ENCODE measurements at regions not wholly inside any gene's neighbourhood (a gene's known extent, or its start where the extent isn't known, plus 50 kb on each side); places are given as distances from the start of the nearest gene placed in this dataset.
A peak's percentile ranks its signal among the peaks of the same experiment; 100 is the strongest.
"Not testable (repeated sequence)": the region's sequence is repeated elsewhere in the genome, so short reads cannot be mapped to it uniquely, and the experiment has no call there.

- no peak for DNase-seq
These were observed 266.2 kb upstream of the RNF32 start for GRCh38 chr7:156374335-156374734.

GRCh38 chr7:156369929-156370328 is 270.6 kb upstream of the RNF32 start:
- not testable (repeated sequence) for DNase-seq

GRCh38 chr7:156368053-156368843 is 272.3 kb upstream of the RNF32 start:
- no peak for DNase-seq

- DNase-seq, result no peak
These were observed 276.8 kb upstream of the RNF32 start for GRCh38 chr7:156363751-156364150.

- DNase-seq, result no peak
These were observed 279.7 kb upstream of the RNF32 start for GRCh38 chr7:156360835-156361234.

GRCh38 chr7:156356551-156356950 is 284.0 kb upstream of the RNF32 start:
- DNase-seq, result peak; percentile 63

GRCh38 chr7:156353352-156353751 is 287.2 kb upstream of the RNF32 start:
- DNase-seq, result no peak

- not testable (repeated sequence) for DNase-seq
These were observed 292.8 kb upstream of the RNF32 start for GRCh38 chr7:156347703-156348248.

GRCh38 chr7:156347132-156347531 is 293.4 kb upstream of the RNF32 start:
- no peak for DNase-seq

- DNase-seq, result no peak
These were observed 296.0 kb upstream of the RNF32 start for GRCh38 chr7:156344595-156344994.

GRCh38 chr7:156334636-156335035 is 305.9 kb upstream of the RNF32 start:
- no peak for DNase-seq

- DNase-seq, result no peak
These were observed 312.7 kb upstream of the RNF32 start for GRCh38 chr7:156327916-156328315.

- DNase-seq, result no peak
These were observed 313.1 kb upstream of the RNF32 start for GRCh38 chr7:156327474-156327873.

GRCh38 chr7:156324201-156324600 is 316.4 kb upstream of the RNF32 start:
- no peak for DNase-seq

GRCh38 chr7:156321430-156321829 is 319.1 kb upstream of the RNF32 start:
- DNase-seq, result not testable (repeated sequence)

- no peak for DNase-seq
These were observed 321.6 kb upstream of the RNF32 start for GRCh38 chr7:156318926-156319325.

- no peak for DNase-seq
These were observed 322.1 kb upstream of the RNF32 start for GRCh38 chr7:156318426-156318825.

- no peak for DNase-seq
These were observed 331.5 kb upstream of the RNF32 start for GRCh38 chr7:156309016-156309620.

- DNase-seq, result no peak
These were observed 333.4 kb upstream of the RNF32 start for GRCh38 chr7:156307193-156307592.

- DNase-seq, result no peak
These were observed 335.2 kb upstream of the RNF32 start for GRCh38 chr7:156305351-156305750.

- DNase-seq, result no peak
These were observed 357.8 kb upstream of the RNF32 start for GRCh38 chr7:156282816-156283215.

GRCh38 chr7:156279635-156280034 is 360.9 kb upstream of the RNF32 start:
- DNase-seq, result no peak

- no peak for DNase-seq
These were observed 365.3 kb upstream of the RNF32 start for GRCh38 chr7:156275292-156275691.

GRCh38 chr7:156274557-156274956 is 366.0 kb upstream of the RNF32 start:
- DNase-seq, result no peak
